HL-60/S4 treated with phorbol 12-myristate 13-acetate at 8.2 ng/mL for 4 days and 3 days (cell line): ENCODE measurements at regions not wholly inside any gene's neighbourhood (a gene's known extent, or its start where the extent isn't known, plus 50 kb on each side); places are given as distances from the start of the nearest gene placed in this dataset.
"Not testable (repeated sequence)": the region's sequence is repeated elsewhere in the genome, so short reads cannot be mapped to it uniquely, and the experiment has no call there.

Experiments
- in situ Hi-C: fragments of 300-500 bp; cut with MboI; formaldehyde crosslinking; loops from 2 replicates; pipeline ENCODE4 v1.15.0; 2022; ENCODE audit warnings: low sequenced_read_pairs

DNA sequence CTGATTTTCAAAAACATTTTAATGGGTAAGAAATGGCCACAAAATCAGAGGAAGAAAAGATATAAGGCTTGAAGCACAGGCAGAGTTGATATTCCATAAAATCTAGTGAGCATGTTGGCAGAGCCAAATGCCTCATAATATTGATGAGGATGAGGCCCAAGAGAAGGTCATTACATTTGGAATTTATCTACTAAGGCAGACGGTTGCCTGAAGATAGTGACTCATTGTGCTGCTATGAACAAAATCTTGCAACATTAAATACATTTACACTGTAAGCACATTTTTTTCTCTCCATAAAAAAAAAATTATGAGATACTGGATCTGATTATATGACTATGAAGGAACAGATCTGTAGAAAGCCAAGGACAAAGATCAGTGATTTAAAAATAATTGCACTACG, 881.4 kb upstream of the CHORDC1 start:
- in situ Hi-C loops, result no loop called here

DNA sequence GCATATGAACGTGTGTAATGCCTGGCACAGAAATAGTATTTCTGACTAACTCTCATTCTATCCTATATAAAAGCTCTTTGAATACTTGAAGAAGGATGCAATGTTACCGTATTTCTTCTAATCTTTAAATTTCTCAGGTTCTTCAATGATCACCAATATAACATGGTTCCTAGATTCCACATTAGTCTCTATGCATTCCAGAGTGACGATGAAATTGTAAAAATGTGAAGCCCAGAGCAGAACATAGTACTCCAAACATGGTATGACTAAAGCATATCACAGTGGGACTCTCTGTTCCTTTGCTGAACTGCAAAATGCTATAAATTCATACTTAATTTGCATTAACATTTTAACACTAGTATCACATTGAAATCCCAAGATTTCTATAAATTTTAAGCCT, 877.6 kb upstream of the CHORDC1 start:
- in situ Hi-C loops, result no loop called here

DNA sequence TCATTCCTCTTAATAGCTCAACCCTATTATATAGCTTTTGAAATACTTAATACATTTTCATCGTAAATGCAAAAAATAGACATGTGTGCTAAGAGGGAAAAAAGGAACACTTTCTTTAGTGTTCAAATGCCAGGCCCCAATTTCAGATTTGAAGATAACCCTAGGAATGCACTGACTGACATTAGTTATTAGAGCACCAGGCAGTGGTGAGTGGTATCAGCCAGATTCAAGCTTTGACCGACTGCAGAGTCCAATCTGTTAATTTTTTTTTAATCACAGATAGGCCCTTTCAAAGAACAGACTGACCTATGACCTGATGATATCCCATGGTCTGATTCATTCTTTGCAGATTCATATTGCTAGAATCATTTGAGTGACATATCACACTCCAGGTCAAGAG, 874.2 kb upstream of the CHORDC1 start:
- in situ Hi-C loops, result no loop called here

DNA sequence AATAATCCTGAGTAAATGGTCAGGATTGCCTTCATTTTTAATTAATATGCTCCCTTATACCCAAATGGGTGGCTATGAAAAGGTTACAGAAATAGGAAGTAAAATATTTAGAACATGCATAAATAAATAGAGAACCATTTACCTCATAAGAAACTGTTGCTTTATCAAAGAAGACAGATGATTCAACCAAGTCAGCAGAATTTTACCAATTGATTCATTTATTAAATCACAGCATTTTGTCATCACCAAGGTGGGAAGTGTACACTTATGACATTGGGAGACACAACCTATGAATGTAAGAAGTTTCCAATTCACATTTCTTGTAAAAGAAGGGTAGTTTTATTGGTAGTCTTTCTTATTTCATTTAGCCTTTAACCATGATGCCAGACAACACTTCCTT, 870.3 kb upstream of the CHORDC1 start:
- in situ Hi-C loops, result no loop called here

DNA sequence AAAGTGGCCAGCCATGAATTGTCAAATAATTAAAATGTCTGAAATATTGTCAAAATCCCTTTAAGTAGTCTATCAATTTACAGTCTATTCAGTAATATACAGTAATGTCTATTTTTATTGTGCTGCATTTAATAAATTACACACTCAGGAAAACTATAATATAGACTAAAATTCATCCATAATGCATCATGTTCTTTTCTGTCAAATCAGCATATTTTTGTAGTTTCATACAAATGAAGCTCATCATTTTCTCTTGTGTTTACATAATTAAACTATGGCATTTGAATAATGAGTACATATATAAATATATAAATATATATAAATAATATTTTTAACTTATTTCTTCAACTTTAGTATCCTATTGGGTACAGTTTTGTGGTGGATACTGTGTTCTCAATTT, 868.7 kb upstream of the CHORDC1 start:
- in situ Hi-C loops, result no loop called here

DNA sequence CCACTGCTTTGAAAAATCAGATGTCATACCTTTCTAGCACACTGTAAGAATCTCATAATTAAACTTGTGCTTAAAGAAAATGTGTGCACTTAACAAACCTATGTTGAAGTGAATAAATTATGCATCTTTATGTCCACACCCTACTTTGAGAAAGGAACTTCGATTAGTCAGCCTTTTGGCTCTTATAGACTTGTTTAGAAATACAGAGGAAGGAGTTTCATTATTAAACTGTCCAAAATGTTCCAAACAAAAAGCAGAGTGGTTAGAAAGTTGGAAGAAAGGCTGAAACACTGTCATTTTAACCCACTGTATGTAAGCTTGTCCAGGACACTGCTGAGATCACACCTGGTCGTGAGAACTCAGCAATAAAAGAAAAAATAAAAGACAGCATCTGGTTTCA, 863.2 kb upstream of the CHORDC1 start:
- in situ Hi-C loops, result no loop called here

DNA sequence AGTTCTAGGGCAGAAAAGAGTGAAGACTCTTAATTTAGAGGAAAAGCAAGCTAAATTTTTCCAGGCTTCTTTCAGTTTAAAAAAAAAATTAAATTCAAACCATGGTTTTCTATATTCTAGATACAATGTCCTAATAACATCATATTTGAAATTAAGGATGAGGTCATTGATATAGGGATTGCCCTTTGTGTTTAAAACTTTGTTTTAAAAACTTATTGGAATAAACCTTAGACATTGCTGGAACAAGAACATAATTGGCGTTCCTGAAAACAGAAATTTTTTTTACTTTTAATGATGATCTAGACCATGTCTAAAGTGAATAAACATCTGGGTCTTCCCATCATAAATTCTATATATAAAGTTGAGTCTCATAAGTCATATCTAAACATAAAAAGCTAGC, 859.4 kb upstream of the CHORDC1 start:
- in situ Hi-C loops, result no loop called here

DNA sequence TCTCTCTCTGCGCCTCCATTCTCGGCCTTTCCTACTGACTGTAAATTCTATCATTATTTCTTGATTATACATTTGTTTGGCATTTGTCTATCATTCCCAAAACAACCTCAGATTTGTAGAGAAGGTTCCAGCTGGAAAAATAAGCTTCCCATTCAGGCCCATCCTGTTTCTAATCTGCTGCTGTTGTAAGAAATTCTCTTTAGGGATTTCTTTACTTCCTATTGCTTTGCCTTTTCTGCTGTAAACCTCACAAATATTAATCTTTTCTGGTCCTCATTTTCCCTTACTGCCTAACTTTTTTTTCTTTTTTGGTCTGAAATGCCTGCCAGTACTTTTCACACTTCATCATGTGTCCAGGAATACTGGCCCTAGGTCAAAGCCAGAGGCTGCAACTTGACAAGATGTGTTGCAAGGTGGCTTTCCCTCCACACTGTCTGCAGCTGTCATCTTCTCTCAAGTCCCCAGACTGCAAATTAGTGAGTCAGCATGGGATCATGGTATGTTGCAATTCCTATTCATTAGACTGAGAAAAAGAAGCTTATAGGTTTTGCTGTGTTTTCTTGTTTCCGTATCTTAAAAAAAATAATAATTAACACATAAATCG, 858.7 kb upstream of the CHORDC1 start:
- in situ Hi-C loops, result no loop called here

DNA sequence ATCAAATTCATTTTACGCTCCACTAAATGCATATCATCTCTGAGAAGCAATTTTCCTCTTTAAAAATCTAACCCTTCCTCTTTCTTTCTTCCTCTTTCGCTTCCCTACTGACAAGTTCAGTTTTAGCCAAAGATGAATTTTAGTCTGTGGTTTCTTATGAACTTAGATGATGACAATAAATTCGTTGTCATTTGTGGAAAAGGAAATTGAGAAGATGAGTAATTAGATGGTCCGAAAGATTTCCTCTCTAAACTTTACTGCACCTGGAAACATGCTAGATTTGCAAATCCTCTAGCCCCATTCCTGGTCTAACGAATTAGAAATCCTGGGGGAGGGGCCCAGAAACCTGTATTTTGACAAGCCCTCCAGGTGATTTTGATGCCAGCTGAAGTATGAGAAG, 855.4 kb upstream of the CHORDC1 start:
- in situ Hi-C loops, result no loop called here

DNA sequence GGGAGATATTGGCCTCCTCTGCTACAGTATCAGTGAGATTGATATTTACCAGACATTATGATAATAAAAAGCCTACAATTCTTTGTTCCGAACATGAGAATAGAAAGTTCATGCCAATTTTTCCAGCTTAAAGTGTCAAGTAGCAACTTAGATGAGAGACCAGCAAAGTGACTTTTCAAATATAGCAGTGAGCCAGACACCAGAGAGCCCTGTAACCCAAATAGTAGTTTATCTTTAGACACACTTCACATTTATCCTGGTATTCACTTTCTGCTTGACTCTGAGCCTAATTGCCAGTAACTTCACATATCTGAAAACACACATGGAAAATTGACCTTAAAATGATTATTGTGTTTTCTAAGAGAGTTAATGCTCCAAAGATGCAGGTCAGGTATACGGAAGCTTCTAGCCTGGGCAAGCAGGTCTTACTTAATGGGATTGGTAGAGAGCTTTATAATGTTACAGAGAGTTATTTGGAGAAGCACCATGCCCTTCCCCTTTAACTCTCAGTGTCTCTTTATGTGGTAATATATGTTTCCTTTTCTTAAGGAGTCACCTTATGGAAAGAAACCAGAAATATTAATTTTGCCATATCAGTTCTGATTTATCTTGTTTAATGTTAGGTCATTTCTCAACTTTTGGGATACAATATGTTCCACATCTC, 852.3 kb upstream of the CHORDC1 start:
- in situ Hi-C loops, result no loop called here

DNA sequence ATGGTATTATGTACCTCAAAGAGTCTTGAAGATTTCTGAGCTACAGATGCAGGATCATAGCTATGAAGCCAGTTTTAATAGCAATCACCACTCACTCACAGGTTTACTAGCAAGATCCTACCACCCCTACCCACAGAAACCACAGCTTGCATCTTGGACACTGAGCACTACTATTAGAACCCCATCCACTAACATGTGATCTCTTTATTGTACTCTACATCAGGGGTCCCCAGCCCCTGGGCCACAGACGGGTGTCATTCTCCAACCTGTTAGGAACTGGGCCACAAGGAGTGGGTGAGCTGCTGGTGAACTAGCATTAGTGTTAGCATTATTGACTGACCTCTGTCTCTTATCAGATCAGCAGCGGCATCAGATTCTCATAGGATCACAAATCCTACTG, 844.8 kb upstream of the CHORDC1 start:
- in situ Hi-C loops, result no loop called here

DNA sequence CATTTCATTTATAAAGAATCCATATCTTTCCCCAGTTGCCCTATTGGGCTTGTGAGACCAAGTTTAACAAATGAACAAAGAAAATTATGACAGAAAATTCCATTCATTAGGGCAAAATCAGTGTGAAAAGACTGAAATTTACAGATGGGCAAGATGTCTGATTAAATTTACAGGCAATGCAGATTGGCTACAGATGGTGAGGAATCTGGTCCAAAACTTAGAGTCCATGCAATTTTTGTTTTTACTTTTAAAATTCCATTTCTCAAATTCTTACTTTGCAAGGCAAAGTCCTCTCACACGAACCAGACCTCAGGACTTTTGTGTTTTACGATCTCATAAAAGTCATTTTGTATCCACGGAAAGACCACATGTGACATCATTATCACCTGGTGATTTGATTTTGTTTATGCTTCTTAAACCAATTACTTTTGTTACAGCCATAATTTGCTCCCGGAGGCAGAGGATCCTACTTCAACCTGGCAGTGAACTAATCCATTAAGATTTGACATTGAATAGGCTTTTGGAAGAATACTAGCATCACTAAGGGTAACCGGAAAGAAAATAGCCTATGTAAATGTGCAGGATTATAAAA, 843.7 kb upstream of the CHORDC1 start:
- in situ Hi-C loops, result no loop called here

DNA sequence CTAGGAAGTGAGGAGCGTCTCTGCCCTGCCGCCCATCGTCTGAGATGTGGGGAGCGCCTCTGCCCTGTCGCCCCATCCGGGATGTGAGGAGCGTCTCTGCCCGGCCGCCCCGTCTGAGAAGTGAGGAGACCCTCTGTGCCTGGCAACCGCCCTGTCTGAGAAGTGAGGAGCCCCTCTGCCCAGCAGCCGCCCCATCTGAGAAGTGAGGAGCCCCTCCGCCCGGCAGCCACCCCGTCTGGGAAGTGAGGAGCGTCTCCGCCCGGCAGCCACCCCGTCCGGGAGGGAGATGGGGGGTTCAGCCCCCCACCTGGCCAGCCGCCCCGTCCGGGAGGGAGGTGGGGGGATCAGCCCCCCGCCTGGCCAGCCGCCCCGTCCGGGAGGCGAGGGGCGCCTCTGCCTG, 840.5 kb upstream of the CHORDC1 start:
- in situ Hi-C loops, result not testable (repeated sequence)

DNA sequence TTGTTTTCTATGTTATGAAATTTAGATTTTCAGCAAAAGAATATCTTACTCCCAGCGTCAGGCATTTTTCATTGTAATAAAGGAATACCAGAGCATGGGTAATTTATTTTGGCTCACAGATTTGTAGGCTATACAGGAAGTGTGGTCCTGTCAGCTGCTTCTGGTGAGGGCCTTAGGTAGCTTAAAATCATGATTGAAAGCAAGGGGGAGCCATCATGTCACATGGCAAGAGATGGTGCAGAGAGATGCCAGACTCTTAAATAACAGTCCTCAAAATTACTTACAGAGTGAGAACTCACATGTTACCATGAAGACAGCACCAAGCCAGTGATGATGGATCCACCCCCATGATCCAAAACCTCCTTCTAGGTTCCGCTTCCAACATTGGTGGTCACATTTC, 825.0 kb upstream of the CHORDC1 start:
- in situ Hi-C loops, result no loop called here

DNA sequence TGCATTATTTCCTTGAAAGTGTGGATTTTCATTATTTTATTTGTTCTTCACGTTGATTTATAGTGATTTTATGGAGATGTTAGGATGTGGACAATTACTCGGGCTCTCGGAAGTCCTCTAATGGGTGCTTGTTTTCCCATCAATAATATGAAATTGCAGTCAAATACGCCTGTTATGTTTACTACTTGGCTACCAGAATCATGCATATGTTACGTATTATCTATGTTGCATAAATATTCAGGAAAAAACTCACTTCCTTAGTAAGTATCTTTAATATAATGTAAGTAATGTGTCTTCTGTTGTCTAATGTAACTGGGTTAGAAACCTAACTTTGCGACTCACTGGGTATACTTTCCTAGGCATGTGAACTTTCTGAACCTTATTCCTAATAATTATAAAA, 823.4 kb upstream of the CHORDC1 start:
- in situ Hi-C loops, result no loop called here

DNA sequence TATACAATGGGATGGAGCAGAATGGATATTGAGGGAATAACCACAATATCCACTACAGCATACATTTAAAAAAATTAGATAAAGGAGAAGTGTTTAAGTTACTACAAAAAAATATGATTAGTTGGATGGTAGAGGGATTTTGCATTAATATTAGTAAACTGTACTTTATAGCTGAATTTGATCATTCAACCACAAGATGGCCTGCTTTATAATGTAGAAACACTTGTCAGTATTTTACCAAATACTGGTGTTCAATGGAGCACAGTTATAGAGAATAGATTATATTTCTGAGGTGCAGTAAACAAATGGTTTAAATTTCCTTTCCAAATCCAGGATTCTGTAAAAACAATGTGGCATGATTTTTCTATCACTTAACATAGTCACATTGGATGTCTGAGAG, 818.8 kb upstream of the CHORDC1 start:
- in situ Hi-C loops, result no loop called here

DNA sequence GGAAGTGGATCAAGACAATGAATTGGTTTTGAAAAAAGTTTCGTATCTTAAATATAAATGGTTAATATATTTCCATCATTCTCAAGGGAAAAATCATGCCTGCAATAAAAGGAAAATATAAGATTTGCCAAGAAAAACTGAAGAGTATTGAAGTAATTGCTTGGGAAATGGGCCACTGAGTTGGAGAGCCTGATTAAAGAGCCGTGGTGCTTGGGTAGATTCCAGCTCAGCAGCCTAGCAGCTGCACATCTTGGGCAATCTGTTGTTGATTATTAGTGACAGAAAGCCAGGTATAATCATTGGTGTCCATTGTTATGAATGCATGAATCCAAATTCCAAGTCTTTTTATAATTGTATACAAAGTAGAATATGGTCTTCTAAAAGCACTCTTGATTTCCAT, 800.9 kb upstream of the CHORDC1 start:
- in situ Hi-C loops, result no loop called here

DNA sequence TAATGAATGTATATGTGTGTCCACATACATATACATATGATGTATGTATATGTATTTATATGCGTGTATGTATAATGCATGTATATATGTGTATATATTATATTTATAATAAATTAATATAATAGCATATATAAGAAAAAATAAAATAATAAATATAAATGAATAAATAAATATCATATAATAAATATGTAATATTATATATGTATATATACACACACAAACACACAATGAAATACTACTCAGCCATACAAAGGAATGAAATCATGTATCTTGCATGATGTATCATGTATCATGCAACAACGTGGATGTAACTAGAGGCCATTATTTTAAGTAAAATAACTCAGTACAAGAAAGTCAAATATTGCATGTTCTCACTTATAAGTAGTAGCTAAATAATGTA, 788.7 kb upstream of the CHORDC1 start:
- in situ Hi-C loops, result no loop called here

DNA sequence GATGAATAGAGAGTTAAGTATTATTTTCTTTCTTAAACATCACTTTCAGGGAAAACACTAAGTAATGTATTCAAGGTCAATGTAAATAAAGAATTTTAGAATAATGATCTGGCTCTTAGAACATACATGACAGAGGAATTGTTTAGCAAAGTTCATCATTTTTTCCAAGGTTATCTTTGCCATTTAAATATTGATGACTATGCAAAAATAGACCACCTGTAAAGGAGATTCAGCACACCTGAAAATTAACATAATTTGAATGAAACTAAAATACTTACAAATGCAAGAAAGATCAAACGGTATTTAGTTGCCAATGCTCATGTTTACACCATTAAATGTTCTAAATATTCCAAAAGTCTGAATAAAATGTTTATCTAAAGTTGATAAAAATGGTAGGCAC, 782.6 kb upstream of the CHORDC1 start:
- in situ Hi-C loops, result no loop called here

DNA sequence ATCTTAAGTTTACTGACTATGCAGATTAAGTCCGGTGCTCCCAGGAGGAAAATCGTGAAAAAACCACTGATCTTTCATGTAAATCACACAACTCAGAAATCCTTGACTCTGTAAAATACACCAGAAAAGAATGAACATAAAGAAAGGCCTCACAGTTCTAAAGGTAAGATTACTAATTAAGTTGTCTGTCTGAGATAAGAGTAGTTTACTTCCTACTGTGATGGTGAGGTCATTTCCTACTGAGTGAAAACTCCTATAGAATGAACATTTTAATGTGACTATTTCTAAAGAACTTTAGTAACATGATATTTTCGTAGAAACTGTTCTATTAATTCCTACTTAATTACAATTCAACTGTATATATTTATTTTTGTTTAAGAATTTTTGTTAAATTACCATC, 774.4 kb upstream of the CHORDC1 start:
- in situ Hi-C loops, result no loop called here

DNA sequence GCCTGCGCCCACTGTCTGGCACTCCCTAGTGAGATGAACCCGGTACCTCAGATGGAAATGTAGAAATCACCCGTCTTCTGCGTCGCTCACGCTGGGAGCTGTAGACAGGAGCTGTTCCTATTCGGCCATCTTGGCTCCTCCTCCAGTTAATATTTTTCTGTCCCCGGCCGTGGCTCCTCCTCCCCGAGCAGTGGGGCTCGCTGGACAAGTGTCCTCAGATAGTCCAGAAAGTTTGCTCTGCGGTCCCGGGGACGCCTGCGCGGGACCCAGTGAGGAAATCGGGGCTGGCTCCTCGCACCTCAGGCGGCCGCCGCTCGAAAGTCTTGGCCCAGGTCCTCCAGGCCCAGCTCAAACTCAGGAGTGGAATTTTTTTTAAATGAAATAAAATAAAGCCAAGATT, 749.3 kb upstream of the CHORDC1 start:
- in situ Hi-C loops, result not testable (repeated sequence)

DNA sequence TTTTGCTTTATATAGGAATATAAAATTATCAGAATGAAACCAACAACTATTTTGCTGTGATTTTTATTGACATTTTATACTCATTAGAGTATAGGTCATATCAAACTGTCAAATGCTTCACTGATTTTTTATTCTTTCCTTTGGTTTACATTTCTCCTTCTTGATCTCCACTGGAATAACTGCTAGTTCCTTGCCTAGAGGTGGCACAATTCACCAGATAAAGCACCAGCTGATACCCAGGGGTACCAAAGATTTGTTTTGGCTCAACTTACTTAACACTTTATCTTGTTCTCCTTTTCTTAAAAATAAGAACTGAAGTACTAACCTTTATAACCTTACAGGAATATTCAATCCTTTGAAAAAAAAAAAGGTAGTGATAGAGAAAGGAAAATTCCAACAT, 725.1 kb upstream of the CHORDC1 start:
- in situ Hi-C loops, result no loop called here

DNA sequence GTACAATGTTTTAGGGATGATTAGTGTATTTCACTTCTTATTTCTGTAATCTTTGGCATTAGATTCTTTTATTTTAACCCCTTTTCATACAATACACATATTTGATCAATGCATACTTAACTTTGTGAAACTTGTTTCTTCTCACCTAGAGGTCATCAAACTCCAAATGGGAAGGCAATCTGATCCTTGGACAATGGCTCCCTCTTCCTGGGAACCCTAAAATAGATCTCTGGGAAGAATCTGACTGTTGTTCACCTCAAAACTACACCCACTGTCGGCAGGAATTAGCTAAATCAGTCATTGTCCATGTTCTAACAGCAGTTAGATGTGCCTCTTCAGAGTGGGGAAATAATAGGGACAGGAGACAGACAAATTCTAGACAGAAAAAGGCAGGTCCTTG, 707.4 kb upstream of the CHORDC1 start:
- in situ Hi-C loops, result no loop called here
